Left cardiac atrium (tissue), 4 donors: ENCODE measurements at regions not wholly inside any gene's neighbourhood (a gene's known extent, or its start where the extent isn't known, plus 50 kb on each side); places are given as distances from the start of the nearest gene placed in this dataset.

Experiments used
- ATAC-seq, 2 donors: fragments of 200-7000 bp; cut with Tn5 transposase; one replicate each; pipeline ENCODE4 v1.9.1; 2020; ENCODE audit warnings: mild to moderate bottlenecking in 2 of 2, moderate library complexity in 2 of 2
- DNase-seq: peaks from one replicate; pipeline ENCODE4 v3.0.0-alpha.2; 2020
- intact Hi-C, 2 donors: fragments of 100-400 bp; cut with DNase I; formaldehyde crosslinking; loops; one replicate each; pipeline versions ENCODE4 v1.14.1 to v1.15.1; 2022 to 2023
- donor health status: DM: no; HTN: yes; CAD: no.
- donor health status: DM: no; HTN: yes; CAD: no; lungs with severe emphysema.
- donor health status: DM: yes; HTN: yes; CAD: no.
- donor health status: Dilated cardiomyopathy.

GRCh38 chr6:169991031-169991390 lies 239.6 kb downstream of the ERMARD start:
- DNase-seq (no peak), ATAC-seq (no peak)
- intact Hi-C loops: no loop called here

GRCh38 chr6:169990095-169991030 lies 238.9 kb downstream of the ERMARD start:
- DNase-seq: no peak
- intact Hi-C loops: no loop called here
- peak; percentile 33 to 53 for ATAC-seq

GRCh38 chr6:169989594-169989993 lies 238.2 kb downstream of the ERMARD start:
- ATAC-seq (no peak), DNase-seq (no peak)
- intact Hi-C loops: no loop called here

- intact Hi-C loops: no loop called here
- no peak for DNase-seq
These were observed 237.5 kb downstream of the ERMARD start for GRCh38 chr6:169988769-169989550.

GRCh38 chr6:169986848-169987498 lies 235.6 kb downstream of the ERMARD start:
- ATAC-seq: no peak
- intact Hi-C loops: no loop called here
- DNase-seq: no peak

More at GRCh38 chr6:169988769-169989550, 237.5 kb downstream of the ERMARD start:
- no peak for ATAC-seq

GRCh38 chr6:169986171-169986847 lies 234.9 kb downstream of the ERMARD start:
- intact Hi-C loops: no loop called here
- DNase-seq: no peak
- no peak for ATAC-seq

GRCh38 chr6:169985121-169986015 lies 233.9 kb downstream of the ERMARD start:
- DNase-seq (no peak), ATAC-seq (no peak)
- intact Hi-C loops: no loop called here

GRCh38 chr6:169984181-169985120 lies 233.0 kb downstream of the ERMARD start:
- intact Hi-C loops: no loop called here
- DNase-seq: peak; percentile 49
- ATAC-seq: peak in 1 of 2 donors; percentile 27

GRCh38 chr6:169983651-169984050 lies 232.2 kb downstream of the ERMARD start:
- intact Hi-C loops: no loop called here
- no peak for DNase-seq
- no peak for ATAC-seq

GRCh38 chr6:169982461-169983386 lies 231.3 kb downstream of the ERMARD start:
- DNase-seq (no peak), ATAC-seq (no peak)
- intact Hi-C loops: no loop called here

- no peak for DNase-seq
- intact Hi-C loops: no loop called here
These were observed 230.5 kb downstream of the ERMARD start for GRCh38 chr6:169981969-169982368.

GRCh38 chr6:169981568-169981967 lies 230.1 kb downstream of the ERMARD start:
- intact Hi-C loops: no loop called here
- DNase-seq (no peak), ATAC-seq (no peak)

More at GRCh38 chr6:169981969-169982368, 230.5 kb downstream of the ERMARD start:
- no peak for ATAC-seq

GRCh38 chr6:169980826-169981450 lies 229.5 kb downstream of the ERMARD start:
- intact Hi-C loops: no loop called here
- no peak for DNase-seq
- no peak for ATAC-seq

- no peak for DNase-seq
- no peak for ATAC-seq
- intact Hi-C loops: no loop called here
These were observed 228.5 kb downstream of the ERMARD start for GRCh38 chr6:169979873-169980432.

GRCh38 chr6:169978615-169979161 lies 227.3 kb downstream of the ERMARD start:
- DNase-seq (no peak), ATAC-seq (peak in 1 of 2 donors; percentile 47)
- intact Hi-C loops: no loop called here
